Kidney (tissue), 13 donors: ENCODE measurements at regions not wholly inside any gene's neighbourhood (a gene's known extent, or its start where the extent isn't known, plus 50 kb on each side); places are given as distances from the start of the nearest gene placed in this dataset.

Experiments
- DNase-seq, 5 donors: peaks; one replicate each; pipeline ENCODE4 v3.0.0-alpha.2; 2013 to 2020
- FAIRE-seq: peaks from 2 replicates; lab custom pipeline; 2012; peaks lifted over from hg19 to GRCh38; lab: Jason Lieb, UNC
- H3K27ac ChIP-seq, 2 donors: one replicate each; pipeline ENCODE4 v1.7.0; 2013; ENCODE audit warnings: low read depth in 2 of 2, low read length in 2 of 2, inconsistent platforms in 1 of 2
- H3K27me3 ChIP-seq: one replicate; pipeline ENCODE4 v1.7.1; 2013; ENCODE audit warnings: low read length, inconsistent platforms; ENCODE audit not compliant: control insufficient read depth, insufficient read depth
- H3K36me3 ChIP-seq, 3 donors: one replicate each; pipeline versions ENCODE4 v1.7.0 to v1.7.1; 2013; ENCODE audit warnings: low read length in 3 of 3, control low read depth in 1 of 3, inconsistent platforms in 1 of 3; ENCODE audit not compliant: insufficient read depth in 3 of 3, control insufficient read depth in 2 of 3
- H3K4me1 ChIP-seq, 3 donors: one replicate each; pipeline versions ENCODE4 v1.7.0 to v1.7.1; 2013; ENCODE audit warnings: low read length in 3 of 3, inconsistent platforms in 1 of 3, low read depth in 1 of 3; ENCODE audit not compliant: control insufficient read depth in 2 of 3, insufficient read depth in 2 of 3
- H3K4me3 ChIP-seq, 3 donors: one replicate each; pipeline versions ENCODE4 v1.7.0 to v1.8.1; 2013; ENCODE audit warnings: low read length in 3 of 3, control low read depth in 1 of 3, inconsistent platforms in 1 of 3
- H3K9ac ChIP-seq, 3 donors: one replicate each; pipeline versions ENCODE4 v1.7.0 to v1.7.1; 2013; ENCODE audit warnings: low read length in 3 of 3, control low read depth in 1 of 3, inconsistent platforms in 1 of 3
- H3K9me3 ChIP-seq, 3 donors: one replicate each; pipeline versions ENCODE4 v1.7.0 to v1.7.1; 2013; ENCODE audit warnings: low read length in 3 of 3, control low read depth in 1 of 3, inconsistent platforms in 1 of 3; ENCODE audit not compliant: control insufficient read depth in 2 of 3, insufficient read depth in 1 of 3
- CTCF ChIP-seq: IDR thresholded peaks from 3 replicates; pipeline ENCODE4 v1.5.1; 2012; ENCODE audit warnings: mild to moderate bottlenecking, moderate library complexity, borderline replicate concordance; ENCODE audit not compliant: insufficient read depth; ENCODE audit errors: extremely low read depth
- intact Hi-C: fragments of 100-400 bp; cut with DNase I; formaldehyde crosslinking; loops from one replicate; pipeline ENCODE4 v1.11.1; 2022
- donor health status: control.
- donor health status: control.
- donor health status: control.
- donor health status: control.
- donor health status: control.
- donor health status: DM: yes; HTN: yes; CAD: no.
- donor health status: Normal renal cell carcinoma (clear cell type).

DNA sequence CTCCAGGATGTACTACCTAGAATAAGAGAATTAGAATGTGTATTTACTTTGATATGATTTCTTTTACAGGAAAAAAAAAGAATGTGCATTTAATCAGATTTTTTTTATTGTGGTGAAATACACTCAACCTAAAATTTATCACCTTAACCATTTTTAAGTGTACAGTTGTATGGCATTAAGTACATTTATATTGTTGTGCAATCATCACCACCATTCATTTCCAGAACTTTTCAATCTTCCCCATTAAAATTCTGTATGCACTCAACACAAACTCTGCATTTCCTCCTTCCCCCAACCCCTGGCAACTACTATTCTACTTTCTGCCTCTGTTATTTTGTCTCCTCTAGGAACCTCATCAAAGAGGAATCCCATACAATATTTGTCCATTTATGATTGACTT is 66.0 kb upstream of the APC start:
- H3K27ac ChIP-seq, result no peak overlapping the region
- H3K27me3 ChIP-seq, result no peaks in the 10 kb centered on the region
- no peak overlapping the region for H3K4me3 ChIP-seq
- DNase-seq, result no peak
- H3K9ac ChIP-seq, result no peak overlapping the region
- intact Hi-C loops, result no loop called here
- no peaks in the 10 kb centered on the region for H3K4me1 ChIP-seq
- H3K36me3 ChIP-seq, result no peaks in the 10 kb centered on the region
- no peak for TF ChIP-seq CTCF
- no peak for FAIRE-seq
- H3K9me3 ChIP-seq, result no peaks in the 10 kb centered on the region

GRCh38 chr5:112681481-112681908 is 56.2 kb upstream of the APC start:
- Histone ChIP-seq H3K4me3 (no peak overlapping the region), H3K36me3 (no peaks in the 10 kb centered on the region), H3K9ac (no peak overlapping the region), H3K9me3 (no peaks in the 10 kb centered on the region), H3K27ac (no peak overlapping the region), H3K27me3 (no peaks in the 10 kb centered on the region), H3K4me1 (no peaks in the 10 kb centered on the region)
- DNase-seq, result no peak
- intact Hi-C loops, result no loop called here
- TF ChIP-seq CTCF, result no peak
- FAIRE-seq, result no peak

GRCh38 chr5:112682621-112683061 is 55.0 kb upstream of the APC start:
- Histone ChIP-seq H3K4me3 (no peak overlapping the region), H3K27me3 (no peaks in the 10 kb centered on the region), H3K9me3 (no peaks in the 10 kb centered on the region), H3K4me1 (no peaks in the 10 kb centered on the region), H3K9ac (no peak overlapping the region), H3K36me3 (no peaks in the 10 kb centered on the region), H3K27ac (no peak overlapping the region)
- no peak for DNase-seq
- FAIRE-seq, result no peak
- TF ChIP-seq CTCF, result no peak
- intact Hi-C loops, result no loop called here

DNA sequence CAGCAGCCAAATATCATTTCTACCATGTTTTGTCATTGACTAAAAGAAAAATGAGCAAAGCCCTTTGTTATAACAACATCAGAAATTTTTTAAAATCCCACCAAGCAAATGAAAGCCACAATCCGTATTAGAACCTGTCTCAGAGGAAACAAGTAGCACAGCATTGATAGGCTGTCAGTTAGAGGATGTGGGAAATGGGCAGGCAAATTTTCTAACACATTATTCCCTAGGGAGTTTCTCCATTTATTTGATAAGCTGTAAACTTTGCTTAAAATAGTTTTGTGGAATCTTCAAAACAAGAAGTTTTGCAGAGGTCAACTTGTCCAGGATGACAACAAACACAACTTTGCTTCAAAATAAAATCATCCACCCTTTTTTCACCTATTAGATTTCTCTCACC is 53.6 kb upstream of the APC start:
- no peak for DNase-seq
- no peaks in the 10 kb centered on the region for H3K9me3 ChIP-seq
- TF ChIP-seq CTCF, result no peak
- H3K4me3 ChIP-seq, result no peak overlapping the region
- H3K9ac ChIP-seq, result no peak overlapping the region
- H3K4me1 ChIP-seq, result no peaks in the 10 kb centered on the region
- no peaks in the 10 kb centered on the region for H3K36me3 ChIP-seq
- FAIRE-seq, result no peak
- intact Hi-C loops, result no loop called here
- no peaks in the 10 kb centered on the region for H3K27me3 ChIP-seq
- H3K27ac ChIP-seq, result no peak overlapping the region
